Ishikawa (cell line): ENCODE measurements at regions not wholly inside any gene's neighbourhood (a gene's known extent, or its start where the extent isn't known, plus 50 kb on each side); places are given as distances from the start of the nearest gene placed in this dataset.

Source experiments
- CEBPB ChIP-seq: IDR thresholded peaks from 2 replicates; pipeline ENCODE4 v1.6.1; 2012
- CREB1 ChIP-seq: IDR thresholded peaks from 2 replicates; pipeline ENCODE4 v1.6.1; 2012; ENCODE audit warnings: low read depth
- EGR1 ChIP-seq: IDR thresholded peaks from 2 replicates; pipeline ENCODE4 v1.6.1; 2012
- EP300 ChIP-seq: IDR thresholded peaks from 2 replicates; pipeline ENCODE4 v1.6.1; 2012; ENCODE audit warnings: borderline replicate concordance
- FOXM1 ChIP-seq: IDR thresholded peaks from 2 replicates; pipeline ENCODE4 v1.6.1; 2012; ENCODE audit warnings: low read depth, borderline replicate concordance
- NFIC ChIP-seq: IDR thresholded peaks from 2 replicates; pipeline ENCODE4 v1.6.1; 2012
- RAD21 ChIP-seq: IDR thresholded peaks from 2 replicates; pipeline ENCODE4 v1.6.1; 2012; ENCODE audit warnings: low read depth
- TAF1 ChIP-seq: IDR thresholded peaks from 2 replicates; pipeline ENCODE4 v1.6.1; 2012; ENCODE audit warnings: low read depth, mild to moderate bottlenecking
- TCF12 ChIP-seq: IDR thresholded peaks from 2 replicates; pipeline ENCODE4 v1.6.1; 2012; ENCODE audit warnings: low read depth
- TEAD4 ChIP-seq: IDR thresholded peaks from 2 replicates; pipeline ENCODE4 v1.6.1; 2012
- YY1 ChIP-seq: IDR thresholded peaks from 2 replicates; pipeline ENCODE4 v1.6.1; 2012; ENCODE audit warnings: low read depth
- ZBTB7A ChIP-seq: IDR thresholded peaks from 2 replicates; pipeline ENCODE4 v1.6.1; 2012; ENCODE audit warnings: low read depth
- TF ChIP-seq, protein P1 (sequence below): IDR thresholded peaks from 2 replicates; pipeline ENCODE4 v1.6.1; 2012
- TF ChIP-seq, protein P2 (sequence below): IDR thresholded peaks from 2 replicates; pipeline ENCODE4 v1.6.1; 2012
- TF ChIP-seq, protein P3 (sequence below): IDR thresholded peaks from 2 replicates; pipeline ENCODE4 v1.6.1; 2012; ENCODE audit warnings: low read depth, mild to moderate bottlenecking

DNA sequence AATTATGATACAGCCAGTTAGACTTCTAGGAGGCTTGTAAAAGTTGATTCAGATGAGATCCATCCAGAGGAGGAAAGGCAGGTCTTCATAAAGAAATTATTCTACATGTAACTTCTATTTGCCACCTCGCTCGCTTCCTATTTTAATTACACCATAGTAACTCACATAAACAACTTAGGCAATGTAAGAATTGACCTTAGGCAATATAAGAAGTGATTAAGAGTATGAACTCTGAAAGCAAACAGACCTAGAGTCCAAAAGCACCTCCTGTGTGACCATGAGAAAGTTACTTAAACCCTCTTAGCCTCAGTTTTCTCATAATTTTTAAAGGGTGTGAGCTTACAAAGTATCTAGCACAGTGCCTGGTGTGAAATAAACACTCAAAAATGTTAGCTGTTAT lies 192.7 kb upstream of the NFIA start:
- no peak for TF ChIP-seq TAF1
- TF ChIP-seq ZBTB7A: no peak
- TF ChIP-seq NFIC: no peak
- TF ChIP-seq, protein P1, sequence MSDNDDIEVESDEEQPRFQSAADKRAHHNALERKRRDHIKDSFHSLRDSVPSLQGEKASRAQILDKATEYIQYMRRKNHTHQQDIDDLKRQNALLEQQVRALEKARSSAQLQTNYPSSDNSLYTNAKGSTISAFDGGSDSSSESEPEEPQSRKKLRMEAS: no peak
- TF ChIP-seq, protein P2, sequence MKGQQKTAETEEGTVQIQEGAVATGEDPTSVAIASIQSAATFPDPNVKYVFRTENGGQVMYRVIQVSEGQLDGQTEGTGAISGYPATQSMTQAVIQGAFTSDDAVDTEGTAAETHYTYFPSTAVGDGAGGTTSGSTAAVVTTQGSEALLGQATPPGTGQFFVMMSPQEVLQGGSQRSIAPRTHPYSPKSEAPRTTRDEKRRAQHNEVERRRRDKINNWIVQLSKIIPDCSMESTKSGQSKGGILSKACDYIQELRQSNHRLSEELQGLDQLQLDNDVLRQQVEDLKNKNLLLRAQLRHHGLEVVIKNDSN: no peak
- TF ChIP-seq, protein P3, sequence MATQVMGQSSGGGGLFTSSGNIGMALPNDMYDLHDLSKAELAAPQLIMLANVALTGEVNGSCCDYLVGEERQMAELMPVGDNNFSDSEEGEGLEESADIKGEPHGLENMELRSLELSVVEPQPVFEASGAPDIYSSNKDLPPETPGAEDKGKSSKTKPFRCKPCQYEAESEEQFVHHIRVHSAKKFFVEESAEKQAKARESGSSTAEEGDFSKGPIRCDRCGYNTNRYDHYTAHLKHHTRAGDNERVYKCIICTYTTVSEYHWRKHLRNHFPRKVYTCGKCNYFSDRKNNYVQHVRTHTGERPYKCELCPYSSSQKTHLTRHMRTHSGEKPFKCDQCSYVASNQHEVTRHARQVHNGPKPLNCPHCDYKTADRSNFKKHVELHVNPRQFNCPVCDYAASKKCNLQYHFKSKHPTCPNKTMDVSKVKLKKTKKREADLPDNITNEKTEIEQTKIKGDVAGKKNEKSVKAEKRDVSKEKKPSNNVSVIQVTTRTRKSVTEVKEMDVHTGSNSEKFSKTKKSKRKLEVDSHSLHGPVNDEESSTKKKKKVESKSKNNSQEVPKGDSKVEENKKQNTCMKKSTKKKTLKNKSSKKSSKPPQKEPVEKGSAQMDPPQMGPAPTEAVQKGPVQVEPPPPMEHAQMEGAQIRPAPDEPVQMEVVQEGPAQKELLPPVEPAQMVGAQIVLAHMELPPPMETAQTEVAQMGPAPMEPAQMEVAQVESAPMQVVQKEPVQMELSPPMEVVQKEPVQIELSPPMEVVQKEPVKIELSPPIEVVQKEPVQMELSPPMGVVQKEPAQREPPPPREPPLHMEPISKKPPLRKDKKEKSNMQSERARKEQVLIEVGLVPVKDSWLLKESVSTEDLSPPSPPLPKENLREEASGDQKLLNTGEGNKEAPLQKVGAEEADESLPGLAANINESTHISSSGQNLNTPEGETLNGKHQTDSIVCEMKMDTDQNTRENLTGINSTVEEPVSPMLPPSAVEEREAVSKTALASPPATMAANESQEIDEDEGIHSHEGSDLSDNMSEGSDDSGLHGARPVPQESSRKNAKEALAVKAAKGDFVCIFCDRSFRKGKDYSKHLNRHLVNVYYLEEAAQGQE: no peak
- no peak for TF ChIP-seq RAD21
- no peak for TF ChIP-seq CREB1
- no peak for TF ChIP-seq YY1

DNA sequence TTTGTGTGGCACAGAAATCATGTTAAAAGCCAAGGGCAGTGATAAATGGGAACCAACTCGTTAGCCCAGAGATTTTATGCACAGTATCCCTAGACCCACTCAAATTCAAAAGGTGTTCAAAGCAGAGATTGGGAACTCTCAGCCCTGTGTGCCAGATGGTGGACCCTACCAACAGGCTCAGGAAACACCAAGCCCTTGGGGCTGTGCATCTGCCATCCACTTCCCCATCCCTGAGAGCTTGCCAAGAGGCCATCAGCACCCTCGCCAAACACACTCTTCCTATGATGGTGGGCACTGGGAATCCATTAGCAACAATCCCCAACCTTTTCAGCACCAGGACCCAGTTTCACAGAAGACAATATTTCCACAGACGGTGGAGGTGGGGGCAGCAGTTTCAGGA lies 194.2 kb upstream of the NFIA start:
- TF ChIP-seq TAF1 (no peak), EGR1 (no peak), YY1 (no peak), RAD21 (no peak), CREB1 (no peak), NFIC (no peak), ZBTB7A (no peak), EP300 (no peak), TCF12 (no peak), FOXM1 (no peak), TEAD4 (no peak), CEBPB (no peak)
- TF ChIP-seq, protein P3: no peak
- TF ChIP-seq, protein P1: no peak
- TF ChIP-seq, protein P2: no peak

DNA sequence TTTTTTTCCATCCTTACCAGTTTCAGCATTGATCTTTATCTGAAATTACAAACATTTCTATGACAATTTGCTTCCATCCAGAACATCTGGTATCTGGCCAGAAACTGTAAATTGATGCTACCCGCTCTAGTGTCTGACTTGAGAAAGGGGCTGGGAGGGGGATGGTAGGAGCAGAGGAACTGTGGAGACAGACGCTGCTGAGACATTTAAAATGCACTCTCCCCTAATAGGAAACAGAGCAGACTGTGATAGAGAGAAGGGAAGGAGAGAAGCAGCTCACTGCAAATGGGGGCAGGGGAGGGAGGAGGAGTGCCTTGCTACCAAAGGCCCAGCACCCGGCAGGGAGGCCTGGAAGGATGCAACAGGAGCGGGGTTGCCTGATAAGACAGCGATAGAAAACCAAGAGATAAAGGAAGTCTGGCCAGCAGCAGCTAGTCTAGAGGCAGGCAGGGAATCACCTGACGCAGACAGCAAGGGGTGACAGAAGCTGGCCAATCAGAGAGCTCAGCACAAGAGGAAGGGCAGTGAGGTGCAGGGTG lies 195.5 kb upstream of the NFIA start:
- TF ChIP-seq, protein P1: no peak
- TF ChIP-seq CEBPB: no peak
- no peak for TF ChIP-seq FOXM1
- TF ChIP-seq RAD21: no peak
- TF ChIP-seq TAF1: no peak
- TF ChIP-seq NFIC: no peak
- TF ChIP-seq ZBTB7A: no peak
- no peak for TF ChIP-seq TEAD4
- TF ChIP-seq, protein P2: no peak
- TF ChIP-seq CREB1: no peak

DNA sequence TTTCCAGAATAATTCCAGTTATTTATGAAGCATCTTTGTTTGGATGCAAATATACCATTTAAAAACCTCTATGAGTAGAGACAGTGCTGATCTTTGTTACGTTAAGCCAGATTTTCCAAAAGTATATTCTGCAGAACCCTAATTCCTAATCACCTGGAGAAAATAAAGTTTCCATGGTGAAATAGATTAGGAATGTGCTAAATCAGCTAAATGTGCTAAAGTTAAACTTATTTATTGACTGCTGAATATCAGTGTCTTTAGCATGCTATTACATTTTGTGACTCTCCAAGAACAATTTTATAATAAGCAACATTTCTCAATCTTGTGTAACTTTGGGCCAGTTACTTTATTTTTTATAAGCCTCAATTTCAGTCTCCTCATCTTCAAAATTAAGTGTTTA lies 196.3 kb upstream of the NFIA start:
- TF ChIP-seq, protein P1: no peak

DNA sequence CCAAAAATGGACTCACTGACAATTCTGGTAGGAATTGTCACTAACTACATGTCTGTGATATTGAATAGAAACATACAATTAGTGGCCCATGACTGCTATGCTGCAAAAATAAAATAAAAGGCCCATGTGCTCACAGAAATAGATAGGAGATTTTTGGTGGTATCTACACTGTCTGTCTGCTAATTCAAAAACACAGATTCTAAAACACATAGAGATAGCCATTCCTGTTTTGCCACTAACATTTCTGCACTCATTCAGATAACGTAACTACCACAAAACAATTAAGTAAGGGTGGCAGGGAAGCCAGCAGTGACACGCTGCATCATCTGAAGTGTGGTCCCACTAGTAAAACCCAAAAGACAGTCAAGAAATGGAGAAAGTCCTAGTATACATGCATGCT lies 202.2 kb upstream of the NFIA start:
- no peak for TF ChIP-seq CREB1

DNA sequence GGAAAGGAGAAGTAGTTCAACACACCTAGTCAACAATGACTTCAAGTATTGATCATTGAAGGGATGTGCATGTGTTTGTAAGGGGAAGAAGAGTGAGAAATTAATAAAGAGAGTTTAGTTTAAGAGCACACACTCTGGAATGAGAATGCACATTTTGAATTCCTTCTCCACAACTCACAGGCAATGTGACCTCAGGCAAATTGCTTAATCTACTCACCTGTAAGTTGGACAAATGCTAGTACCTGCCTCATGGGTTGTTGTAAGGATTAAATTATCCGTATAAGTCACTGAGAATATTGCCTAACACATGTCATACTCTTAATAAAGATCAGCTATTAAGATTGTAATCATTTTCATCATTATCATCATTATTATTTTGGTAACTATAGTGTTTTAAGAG lies 204.0 kb upstream of the NFIA start:
- TF ChIP-seq, protein P2: no peak
- TF ChIP-seq FOXM1: no peak
- no peak for TF ChIP-seq YY1
- TF ChIP-seq RAD21: no peak
- TF ChIP-seq, protein P3: no peak
- TF ChIP-seq, protein P1: no peak
- no peak for TF ChIP-seq CREB1
- TF ChIP-seq NFIC: no peak
- TF ChIP-seq TCF12: no peak
